NB4 (cell line): ENCODE measurements at regions not wholly inside any gene's neighbourhood (a gene's known extent, or its start where the extent isn't known, plus 50 kb on each side); places are given as distances from the start of the nearest gene placed in this dataset.

ENCODE experiments used
- DNase-seq: peaks from one replicate; pipeline ENCODE4 v3.0.0; 2010; ENCODE audit warnings: low read depth
- H3K4me3 ChIP-seq: one replicate; pipeline ENCODE4 v1.5.1; 2011; ENCODE audit warnings: mild to moderate bottlenecking, low read depth, low read length, moderate library complexity
- CTCF ChIP-seq: IDR thresholded peaks from one replicate; pipeline ENCODE4 v1.5.1; 2012; ENCODE audit warnings: low read depth, low read length
- MAX ChIP-seq: IDR thresholded peaks from 2 replicates; pipeline ENCODE4 v1.6.1; 2011; ENCODE audit warnings: low read depth, low read length
- MYC ChIP-seq: IDR thresholded peaks from 2 replicates; pipeline ENCODE4 v1.6.1; 2011; ENCODE audit warnings: low read depth, low read length
- POLR2A ChIP-seq: IDR thresholded peaks from 2 replicates; pipeline ENCODE4 v1.6.1; 2011; ENCODE audit warnings: mild to moderate bottlenecking; ENCODE audit not compliant: insufficient read length; ENCODE audit errors: extremely low read depth

- TF ChIP-seq MAX: no peak
- no peak for TF ChIP-seq CTCF
- TF ChIP-seq MYC: no peak
- no peak for TF ChIP-seq POLR2A
- no peak overlapping the region for H3K4me3 ChIP-seq
- DNase-seq: no peak
These were observed 169.8 kb downstream of the PARM1 start for GRCh38 chr4:75102787-75103085.

- no peak overlapping the region for H3K4me3 ChIP-seq
- TF ChIP-seq POLR2A: no peak
- TF ChIP-seq MAX: no peak
- TF ChIP-seq MYC: no peak
- DNase-seq: no peak
These were observed 169.2 kb downstream of the PARM1 start for GRCh38 chr4:75101906-75102786.
